Omental fat pad (tissue), 3 donors: ENCODE measurements at regions not wholly inside any gene's neighbourhood (a gene's known extent, or its start where the extent isn't known, plus 50 kb on each side); places are given as distances from the start of the nearest gene placed in this dataset.

ENCODE experiments used
- ATAC-seq: fragments of 150-250 bp; one replicate; pipeline ENCODE4 v1.9.1; 2016; ENCODE audit warnings: mild to moderate bottlenecking, moderate library complexity; ENCODE audit not compliant: low FRiP score
- DNase-seq: peaks from one replicate; pipeline ENCODE4 v3.0.0-alpha.2; 2019; ENCODE audit warnings: low spot score
- CTCF ChIP-seq, 3 donors: fragments of 450-650 bp; IDR thresholded peaks; one replicate each; pipeline ENCODE4 v1.5.1; 2016 to 2017; ENCODE audit warnings: antibody characterized with exemption in 3 of 3, mild to moderate bottlenecking in 3 of 3, moderate library complexity in 2 of 3

- ATAC-seq (no peak), DNase-seq (no peak)
- no peak for TF ChIP-seq CTCF (IDR thresholded peaks at IDR 0.05)
Measured at GRCh38 chr2:5148392-5149085, 543.6 kb upstream of the SOX11 start.

- ATAC-seq (no peak), DNase-seq (no peak)
- no peak for TF ChIP-seq CTCF (IDR thresholded peaks at IDR 0.05)
Measured at GRCh38 chr2:5150871-5151270, 541.3 kb upstream of the SOX11 start.

GRCh38 chr2:5164776-5165525 is 527.2 kb upstream of the SOX11 start:
- ATAC-seq: no peak
- no peak for TF ChIP-seq CTCF (IDR thresholded peaks at IDR 0.05)
- DNase-seq: no peak

GRCh38 chr2:5172923-5173322 is 519.3 kb upstream of the SOX11 start:
- no peak for TF ChIP-seq CTCF (IDR thresholded peaks at IDR 0.05)
- DNase-seq (no peak), ATAC-seq (no peak)

DNA sequence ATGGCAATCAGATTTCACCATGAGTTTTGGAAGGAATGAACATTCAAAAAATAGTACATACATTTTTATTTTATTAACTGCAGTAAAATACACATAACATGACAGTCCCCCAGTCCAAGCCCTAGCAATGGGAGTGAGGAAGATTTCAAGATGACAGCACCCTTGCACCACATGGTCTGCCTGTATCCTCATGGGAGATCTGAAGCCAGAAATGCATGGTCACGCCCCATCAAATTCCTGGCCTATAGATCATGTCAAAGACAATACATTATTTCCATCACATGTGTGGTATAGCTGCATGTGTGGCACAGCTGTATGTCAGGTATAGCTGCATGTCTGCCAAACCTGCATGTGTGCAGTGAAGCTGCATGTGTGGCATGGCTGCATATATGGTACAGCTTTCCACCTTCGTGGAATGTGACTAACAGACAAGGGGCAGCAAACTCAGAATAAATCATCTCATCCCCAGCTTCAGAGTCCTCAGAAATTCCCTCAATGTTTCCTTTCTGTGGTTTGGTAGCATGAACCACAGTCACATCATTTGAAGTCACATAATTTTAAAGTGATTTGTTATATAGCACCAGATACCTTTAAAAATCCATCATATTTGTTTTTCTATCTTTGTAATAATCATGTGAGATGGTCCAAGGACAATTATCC is 518.2 kb upstream of the SOX11 start:
- ATAC-seq: no peak
- DNase-seq: no peak
- no peak for TF ChIP-seq CTCF (IDR thresholded peaks at IDR 0.05)

DNA sequence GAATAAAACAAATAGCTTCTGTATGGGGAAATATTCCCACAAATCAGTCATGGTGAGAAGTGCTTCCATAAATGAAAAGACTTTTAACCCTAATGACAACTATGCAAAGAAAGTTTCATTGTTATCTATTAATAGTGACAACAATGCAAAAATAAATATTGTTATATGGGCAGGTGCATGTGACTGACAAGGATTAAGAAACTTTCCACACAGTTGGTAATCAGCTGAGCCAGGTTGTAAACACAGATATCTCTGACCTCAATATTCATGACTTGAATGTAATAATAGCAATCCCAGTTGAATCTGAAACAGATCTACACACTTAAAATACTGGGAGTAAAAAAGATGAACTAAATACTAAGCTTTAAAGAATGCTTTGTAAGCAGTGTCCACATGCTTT is 517.0 kb upstream of the SOX11 start:
- ATAC-seq (no peak), DNase-seq (no peak)
- no peak for TF ChIP-seq CTCF (IDR thresholded peaks at IDR 0.05)
